Left renal cortex interstitium (tissue), 4 donors: ENCODE measurements at regions not wholly inside any gene's neighbourhood (a gene's known extent, or its start where the extent isn't known, plus 50 kb on each side); places are given as distances from the start of the nearest gene placed in this dataset.
A peak's percentile ranks its signal among the peaks of the same experiment; 100 is the strongest.

Source experiments
- DNase-seq, 4 donors: peaks; one replicate each; pipeline ENCODE4 v3.0.0-alpha.2; 2013; ENCODE audit warnings: low read depth in 4 of 4, low spot score in 2 of 4, missing footprints in 1 of 4

GRCh38 chr17:45677770-45678169, 106.3 kb upstream of the CRHR1 start:
- DNase-seq, result no peak

GRCh38 chr17:45679426-45679825, 104.7 kb upstream of the CRHR1 start:
- no peak for DNase-seq

- no peak for DNase-seq
These were observed 103.8 kb upstream of the CRHR1 start for GRCh38 chr17:45680360-45680759.

GRCh38 chr17:45681706-45682105, 102.4 kb upstream of the CRHR1 start:
- no peak for DNase-seq

- no peak for DNase-seq
These were observed 97.9 kb upstream of the CRHR1 start for GRCh38 chr17:45686250-45686649.

- no peak for DNase-seq
These were observed 96.5 kb upstream of the CRHR1 start for GRCh38 chr17:45687594-45687993.

- no peak for DNase-seq
These were observed 95.8 kb upstream of the CRHR1 start for GRCh38 chr17:45688353-45688752.

GRCh38 chr17:45688820-45689219, 95.3 kb upstream of the CRHR1 start:
- no peak for DNase-seq

GRCh38 chr17:45689451-45689850, 94.7 kb upstream of the CRHR1 start:
- no peak for DNase-seq

- DNase-seq, result no peak
These were observed 93.4 kb upstream of the CRHR1 start for GRCh38 chr17:45690625-45691275.

- no peak for DNase-seq
These were observed 91.5 kb upstream of the CRHR1 start for GRCh38 chr17:45692661-45693060.

- DNase-seq, result no peak
These were observed 90.3 kb upstream of the CRHR1 start for GRCh38 chr17:45693792-45694191.

- DNase-seq, result no peak
These were observed 87.7 kb upstream of the CRHR1 start for GRCh38 chr17:45696442-45696841.

- no peak for DNase-seq
These were observed 87.0 kb upstream of the CRHR1 start for GRCh38 chr17:45697076-45697475.

- DNase-seq, result no peak
These were observed 83.7 kb upstream of the CRHR1 start for GRCh38 chr17:45700171-45701090.

GRCh38 chr17:45702666-45703266, 81.4 kb upstream of the CRHR1 start:
- DNase-seq, result peak; percentile 5 to 50 (median 13)

- DNase-seq, result no peak
These were observed 80.8 kb upstream of the CRHR1 start for GRCh38 chr17:45703348-45703747.

GRCh38 chr17:45703806-45704205, 80.3 kb upstream of the CRHR1 start:
- no peak for DNase-seq

GRCh38 chr17:45704251-45704650, 79.9 kb upstream of the CRHR1 start:
- no peak for DNase-seq

- DNase-seq, result no peak
These were observed 78.8 kb upstream of the CRHR1 start for GRCh38 chr17:45705123-45706009.

- DNase-seq, result no peak
These were observed 78.1 kb upstream of the CRHR1 start for GRCh38 chr17:45706033-45706432.
